ENCODE measurements at regions not wholly inside any gene's neighbourhood (a gene's known extent, or its start where the extent isn't known, plus 50 kb on each side); places are given as distances from the start of the nearest gene placed in this dataset.
"Not testable (repeated sequence)": the region's sequence is repeated elsewhere in the genome, so short reads cannot be mapped to it uniquely, and the experiment has no call there.

GRCh38 chr11:92589512-92589911 lies 364.9 kb downstream of the FAT3 start:
- CTCF ChIA-PET = no interaction called here
- no peak for ATAC-seq
- H3K4me3 Mint-ChIP-seq = no peak overlapping the region

DNA sequence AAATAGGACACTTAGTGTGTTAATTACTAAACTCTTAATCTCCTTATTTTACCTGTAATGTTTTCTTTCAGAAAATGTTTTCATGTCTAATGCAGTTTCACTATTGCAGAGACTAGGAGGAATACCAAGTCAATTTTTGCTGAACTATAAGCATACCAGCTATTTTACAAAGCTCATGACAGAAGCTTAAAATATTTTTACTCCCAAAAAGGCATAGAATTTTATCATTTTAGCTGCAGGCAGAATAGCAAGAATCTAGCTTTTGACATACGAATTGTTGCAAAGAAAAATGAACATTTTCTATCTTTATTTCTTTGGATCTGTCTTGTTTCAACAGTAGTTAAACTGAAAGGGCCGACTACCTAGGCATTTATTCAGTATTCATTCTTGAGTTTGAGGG lies 366.9 kb downstream of the FAT3 start:
- Mint-ChIP-seq H3K36me3 (no peaks in the 10 kb centered on the region), H3K27me3 (no peaks in the 10 kb centered on the region), H3K4me3 (no peak overlapping the region), H3K27ac (no peak overlapping the region), H3K4me1 (no peaks in the 10 kb centered on the region), H3K9me3 (ENCODE audit: low read depth) (no peaks in the 10 kb centered on the region)
- DNase-seq (no peak), ATAC-seq (no peak)
- CTCF ChIA-PET = no interaction called here

More at GRCh38 chr11:92589512-92589911, 364.9 kb downstream of the FAT3 start:
- no peak for DNase-seq
- no peak overlapping the region for H3K27ac Mint-ChIP-seq
- H3K4me1 Mint-ChIP-seq = no peaks in the 10 kb centered on the region
- H3K9me3 Mint-ChIP-seq (ENCODE audit: low read depth) = no peaks in the 10 kb centered on the region
- H3K27me3 Mint-ChIP-seq = no peaks in the 10 kb centered on the region
- no peaks in the 10 kb centered on the region for H3K36me3 Mint-ChIP-seq

GRCh38 chr11:92594251-92594650 lies 369.6 kb downstream of the FAT3 start:
- no peak for ATAC-seq
- CTCF ChIA-PET = no interaction called here
- Mint-ChIP-seq H3K9me3 (ENCODE audit: low read depth) (peaks cover 2% of the 10 kb centered on the region), H3K4me1 (no peaks in the 10 kb centered on the region), H3K36me3 (no peaks in the 10 kb centered on the region), H3K27ac (no peak overlapping the region), H3K27me3 (no peaks in the 10 kb centered on the region), H3K4me3 (no peak overlapping the region)
- no peak for DNase-seq

- Mint-ChIP-seq H3K27ac (no peak overlapping the region), H3K4me1 (no peaks in the 10 kb centered on the region), H3K4me3 (no peak overlapping the region), H3K36me3 (no peaks in the 10 kb centered on the region), H3K27me3 (no peaks in the 10 kb centered on the region), H3K9me3 (ENCODE audit: low read depth) (peaks cover 4% of the 10 kb centered on the region)
- no peak for ATAC-seq
- no peak for DNase-seq
- CTCF ChIA-PET = no interaction called here
Measured at GRCh38 chr11:92595052-92595451, 370.4 kb downstream of the FAT3 start.

GRCh38 chr11:92596596-92597317 lies 372.1 kb downstream of the FAT3 start:
- DNase-seq = no peak

DNA sequence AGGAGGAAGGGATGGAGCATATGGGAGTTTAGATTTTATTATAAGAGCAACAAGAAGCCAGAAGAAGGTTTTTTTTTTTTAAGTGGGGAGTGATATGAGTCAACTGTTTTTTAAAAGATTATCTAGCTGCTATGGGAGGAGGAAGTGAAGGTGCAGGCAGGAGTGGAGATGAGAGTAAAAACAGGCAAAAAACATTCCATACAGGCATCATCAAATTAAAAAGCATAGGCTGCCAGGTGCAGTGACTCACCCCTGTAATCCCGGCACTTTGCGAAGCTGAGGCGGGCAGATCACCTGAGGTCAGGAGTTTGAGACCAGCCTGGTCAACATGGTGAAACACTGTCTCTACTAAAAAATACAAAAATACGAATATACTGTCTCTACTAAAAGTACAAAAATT lies 368.4 kb upstream of the MTNR1B start:
- peaks cover 9% of the 10 kb centered on the region for H3K9me3 Mint-ChIP-seq (ENCODE audit: low read depth)
- no peaks in the 10 kb centered on the region for H3K36me3 Mint-ChIP-seq
- no peak overlapping the region for H3K4me3 Mint-ChIP-seq
- H3K4me1 Mint-ChIP-seq = no peaks in the 10 kb centered on the region
- no peak overlapping the region for H3K27ac Mint-ChIP-seq
- no peak for DNase-seq
- H3K27me3 Mint-ChIP-seq = no peaks in the 10 kb centered on the region
- ATAC-seq = no peak
- CTCF ChIA-PET = no interaction called here

More at GRCh38 chr11:92596596-92597317, 372.1 kb downstream of the FAT3 start:
- H3K27me3 Mint-ChIP-seq = no peaks in the 10 kb centered on the region
- CTCF ChIA-PET = no interaction called here
- H3K4me1 Mint-ChIP-seq = no peaks in the 10 kb centered on the region
- no peak overlapping the region for H3K27ac Mint-ChIP-seq
- H3K36me3 Mint-ChIP-seq = no peaks in the 10 kb centered on the region
- no peak overlapping the region for H3K4me3 Mint-ChIP-seq
- no peak for ATAC-seq
- peaks cover 9% of the 10 kb centered on the region for H3K9me3 Mint-ChIP-seq (ENCODE audit: low read depth)

GRCh38 chr11:92605667-92606066 lies 363.8 kb upstream of the MTNR1B start:
- CTCF ChIA-PET = no interaction called here
- H3K36me3 Mint-ChIP-seq = no peaks in the 10 kb centered on the region
- H3K27me3 Mint-ChIP-seq = no peaks in the 10 kb centered on the region
- ATAC-seq (no peak), DNase-seq (no peak)
- no peaks in the 10 kb centered on the region for H3K4me1 Mint-ChIP-seq
- no peak overlapping the region for H3K27ac Mint-ChIP-seq
- H3K4me3 Mint-ChIP-seq = no peak overlapping the region
- peaks cover 5% of the 10 kb centered on the region for H3K9me3 Mint-ChIP-seq (ENCODE audit: low read depth)

- no peak overlapping the region for H3K27ac Mint-ChIP-seq
- no peaks in the 10 kb centered on the region for H3K4me1 Mint-ChIP-seq
- no peaks in the 10 kb centered on the region for H3K36me3 Mint-ChIP-seq
- H3K9me3 Mint-ChIP-seq (ENCODE audit: low read depth) = no peaks in the 10 kb centered on the region
- CTCF ChIA-PET = no interaction called here
- DNase-seq = no peak
- H3K27me3 Mint-ChIP-seq = no peaks in the 10 kb centered on the region
- ATAC-seq = no peak
- H3K4me3 Mint-ChIP-seq = no peak overlapping the region
Measured at GRCh38 chr11:92607969-92608722, 361.3 kb upstream of the MTNR1B start.

- DNase-seq = no peak
- Mint-ChIP-seq H3K4me1 (no peaks in the 10 kb centered on the region), H3K9me3 (ENCODE audit: low read depth) (no peaks in the 10 kb centered on the region)
Measured at GRCh38 chr11:92611157-92611556, 358.3 kb upstream of the MTNR1B start.

DNA sequence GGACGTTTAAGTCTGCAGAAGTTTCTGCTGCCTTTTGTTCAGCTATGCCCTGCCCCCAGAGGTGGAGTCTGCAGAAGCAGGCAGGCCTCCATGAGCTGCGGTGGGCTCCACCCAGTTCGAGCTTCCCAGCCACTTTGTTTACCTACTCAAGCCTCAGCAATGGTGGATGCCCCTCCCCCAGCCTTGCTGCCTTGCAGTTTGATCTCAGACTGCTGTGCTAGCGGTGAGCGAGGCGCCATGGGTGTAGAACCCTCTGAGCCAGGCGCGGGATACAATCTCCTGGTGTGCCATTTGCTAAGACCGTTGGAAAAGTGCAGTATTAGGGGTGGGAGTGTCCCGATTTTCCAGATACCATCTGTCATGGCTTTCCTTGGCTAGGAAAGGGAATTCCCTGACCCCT lies 351.4 kb upstream of the MTNR1B start:
- H3K27ac Mint-ChIP-seq; DNase-seq; H3K4me1 Mint-ChIP-seq; H3K9me3 Mint-ChIP-seq (ENCODE audit: low read depth); H3K4me3 Mint-ChIP-seq; H3K27me3 Mint-ChIP-seq; H3K36me3 Mint-ChIP-seq; ATAC-seq; CTCF ChIA-PET: not testable (repeated sequence)

More at GRCh38 chr11:92611157-92611556, 358.3 kb upstream of the MTNR1B start:
- H3K4me3 Mint-ChIP-seq = no peak overlapping the region
- CTCF ChIA-PET = no interaction called here
- no peaks in the 10 kb centered on the region for H3K36me3 Mint-ChIP-seq
- H3K27ac Mint-ChIP-seq = no peak overlapping the region
- no peak for ATAC-seq
- H3K27me3 Mint-ChIP-seq = no peaks in the 10 kb centered on the region

DNA sequence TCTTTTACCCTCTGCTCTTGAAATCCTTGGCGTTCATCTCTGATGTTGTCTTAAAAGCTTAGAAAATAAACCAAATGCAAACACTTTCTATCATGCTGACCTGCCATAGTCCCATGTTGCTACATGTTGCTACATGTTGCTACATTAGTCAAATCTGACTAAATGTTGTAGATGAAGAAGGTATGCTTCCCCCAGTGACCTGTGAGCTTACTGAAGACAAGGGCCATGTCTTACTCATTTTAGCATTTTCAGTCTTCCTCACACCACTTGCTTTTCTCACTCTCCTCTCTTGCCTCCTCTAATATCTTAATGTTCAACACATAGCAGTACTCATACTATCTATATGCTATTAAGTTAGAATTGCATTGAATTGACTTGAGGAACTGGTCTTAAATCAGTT lies 346.4 kb upstream of the MTNR1B start:
- no peak for ATAC-seq
- Mint-ChIP-seq H3K4me1 (no peaks in the 10 kb centered on the region), H3K27me3 (no peaks in the 10 kb centered on the region), H3K9me3 (ENCODE audit: low read depth) (peaks cover 2% of the 10 kb centered on the region), H3K4me3 (no peak overlapping the region), H3K36me3 (no peaks in the 10 kb centered on the region), H3K27ac (no peak overlapping the region)
- DNase-seq = no peak
- CTCF ChIA-PET = no interaction called here

- Mint-ChIP-seq H3K36me3 (no peaks in the 10 kb centered on the region), H3K4me3 (no peak overlapping the region), H3K9me3 (ENCODE audit: low read depth) (no peaks in the 10 kb centered on the region), H3K27ac (no peak overlapping the region), H3K4me1 (no peaks in the 10 kb centered on the region), H3K27me3 (no peaks in the 10 kb centered on the region)
- no peak for DNase-seq
- ATAC-seq = no peak
- CTCF ChIA-PET = no interaction called here
Measured at GRCh38 chr11:92625894-92626293, 343.6 kb upstream of the MTNR1B start.

- Mint-ChIP-seq H3K9me3 (ENCODE audit: low read depth) (no peaks in the 10 kb centered on the region), H3K27me3 (no peaks in the 10 kb centered on the region), H3K4me1 (no peaks in the 10 kb centered on the region), H3K36me3 (no peaks in the 10 kb centered on the region), H3K27ac (no peak overlapping the region), H3K4me3 (no peak overlapping the region)
- DNase-seq = no peak
- no peak for ATAC-seq
- CTCF ChIA-PET = no interaction called here
Measured at GRCh38 chr11:92626624-92627023, 342.8 kb upstream of the MTNR1B start.

GRCh38 chr11:92627615-92628256 lies 341.7 kb upstream of the MTNR1B start:
- CTCF ChIA-PET = no interaction called here
- DNase-seq = no peak
- H3K4me3 Mint-ChIP-seq = no peak overlapping the region
- no peaks in the 10 kb centered on the region for H3K9me3 Mint-ChIP-seq (ENCODE audit: low read depth)
- ATAC-seq = no peak
- no peak overlapping the region for H3K27ac Mint-ChIP-seq
- H3K27me3 Mint-ChIP-seq = no peaks in the 10 kb centered on the region
- no peaks in the 10 kb centered on the region for H3K4me1 Mint-ChIP-seq
- no peaks in the 10 kb centered on the region for H3K36me3 Mint-ChIP-seq
